B cell (primary cell): ENCODE measurements at regions not wholly inside any gene's neighbourhood (a gene's known extent, or its start where the extent isn't known, plus 50 kb on each side); places are given as distances from the start of the nearest gene placed in this dataset.
A peak's percentile ranks its signal among the peaks of the same experiment; 100 is the strongest.

ENCODE experiments used
- ATAC-seq: fragments of 200-7000 bp; cut with Tn5 transposase; one replicate; pipeline ENCODE4 v1.10.0; 2021; ENCODE audit warnings: low read depth, mild to moderate bottlenecking, moderate number of reproducible peaks, moderate library complexity
- CTCF ChIA-PET: fragments of 350-600 bp; sonication (Branson Sonifier 250); formaldehyde crosslinking; loops from one replicate; lab custom pipeline; 2021; ENCODE audit warnings: antibody characterized with exemption, inconsistent platforms; lab: Charles Lee
- POLR2A ChIA-PET: fragments of 350-600 bp; sonication (Branson Sonifier 250); formaldehyde crosslinking; loops from one replicate; lab custom pipeline; 2021; ENCODE audit warnings: antibody characterized with exemption; lab: Charles Lee
- DNase-seq: peaks from one replicate; pipeline ENCODE4 v3.0.0; 2013
- H2AFZ ChIP-seq: 2 replicates; pipeline ENCODE4 v1.6.1; 2012; ENCODE audit warnings: mild to moderate bottlenecking, low read depth, low read length; ENCODE audit not compliant: insufficient read depth, poor library complexity, severe bottlenecking
- H3K27ac ChIP-seq, 2 donors: 1 replicate in 1 of 2; 2 replicates in 1 of 2; pipeline ENCODE4 v1.5.1; 2012 to 2013; ENCODE audit warnings: low read length in 2 of 2, mild to moderate bottlenecking in 2 of 2, moderate library complexity in 1 of 2
- H3K27me3 ChIP-seq, 4 experiments: fragments of 200-600 bp in 1 of 4; sonication (generic) in 1 of 4; replicated peaks in 1 of 4; 1 replicate in 2 of 4; 2 replicates in 2 of 4; pipeline versions ENCODE4 v1.6.1 to v1.7.0; 2013 to 2016; ENCODE audit warnings: low read length in 3 of 4, mild to moderate bottlenecking in 2 of 4, mixed read lengths in 1 of 4, moderate library complexity in 1 of 4; ENCODE audit not compliant: insufficient read depth in 4 of 4, control insufficient read depth in 3 of 4; ENCODE audit errors: control extremely low read depth in 1 of 4
- H3K36me3 ChIP-seq, 2 experiments: replicated peaks in 1 of 2; 1 replicate in 1 of 2; 2 replicates in 1 of 2; pipeline versions ENCODE4 v1.6.1 to v1.7.1; 2013; ENCODE audit warnings: low read length in 1 of 2; ENCODE audit not compliant: insufficient read depth in 2 of 2, control insufficient read depth in 1 of 2; ENCODE audit errors: control extremely low read depth in 1 of 2, extremely low read depth in 1 of 2
- H3K4me1 ChIP-seq, 2 donors: fragments of 200-600 bp in 1 of 2; sonication (generic) in 1 of 2; 1 replicate in 1 of 2; 2 replicates in 1 of 2; pipeline versions ENCODE4 v1.5.1 to v1.6.1; 2013 to 2017; ENCODE audit warnings: low read length in 2 of 2; ENCODE audit not compliant: control insufficient read depth in 2 of 2, insufficient read depth in 2 of 2
- H3K4me2 ChIP-seq: replicated peaks from 2 replicates; pipeline ENCODE3; 2012; ENCODE audit warnings: mild to moderate bottlenecking, low read depth, low read length; ENCODE audit not compliant: poor library complexity, severe bottlenecking
- H3K4me3 ChIP-seq, 5 experiments: fragments of 200-600 bp in 1 of 5; sonication (generic) in 1 of 5; 1 replicate in 3 of 5; 2 replicates in 2 of 5; pipeline versions ENCODE4 v1.5.1 to v1.7.0; 2011 to 2016; ENCODE audit warnings: low read length in 4 of 5, mild to moderate bottlenecking in 4 of 5, low read depth in 2 of 5, control low read depth in 1 of 5, moderate library complexity in 1 of 5; ENCODE audit not compliant: insufficient read depth in 1 of 5; ENCODE audit errors: control extremely low read depth in 1 of 5, extremely low read depth in 1 of 5
- H3K79me2 ChIP-seq: fragments of 200-600 bp; sonication (generic); one replicate; pipeline ENCODE4 v1.6.0; 2016; ENCODE audit warnings: low read length; ENCODE audit not compliant: control insufficient read depth, insufficient read depth
- H3K9ac ChIP-seq: fragments of 200-600 bp; sonication (generic); 2 replicates; pipeline ENCODE4 v1.6.1; 2017; ENCODE audit warnings: mild to moderate bottlenecking, low read length, moderate library complexity
- H3K9me3 ChIP-seq, 3 donors: one replicate each; pipeline versions ENCODE4 v1.6.1 to v1.7.1; 2013; ENCODE audit warnings: low read length in 2 of 3; ENCODE audit not compliant: control insufficient read depth in 2 of 3, insufficient read depth in 1 of 3; ENCODE audit errors: control extremely low read depth in 1 of 3
- H4K20me1 ChIP-seq: 2 replicates; pipeline ENCODE4 v1.6.0; 2012; ENCODE audit warnings: mild to moderate bottlenecking, low read length; ENCODE audit not compliant: insufficient read depth, control insufficient read depth, poor library complexity, severe bottlenecking
- H3K27ac Mint-ChIP-seq: one replicate; pipeline ENCODE4 v1.8.0; 2021; ENCODE audit warnings: mixed read lengths
- H3K27me3 Mint-ChIP-seq: one replicate; pipeline ENCODE4 v1.8.0; 2021; ENCODE audit warnings: mixed read lengths
- H3K4me1 Mint-ChIP-seq: one replicate; pipeline ENCODE4 v1.8.0; 2021; ENCODE audit warnings: mixed read lengths
- H3K4me3 Mint-ChIP-seq: one replicate; pipeline ENCODE4 v1.8.0; 2021; ENCODE audit warnings: mixed read lengths
- H3K9me3 Mint-ChIP-seq: one replicate; pipeline ENCODE4 v1.8.0; 2022; ENCODE audit warnings: mixed read lengths; ENCODE audit not compliant: insufficient read depth
- EZH2 ChIP-seq: IDR thresholded peaks from 2 replicates; pipeline ENCODE4 v1.6.1; 2012; ENCODE audit warnings: borderline replicate concordance, low read depth, mild to moderate bottlenecking, moderate library complexity, low read length; ENCODE audit not compliant: insufficient read depth, poor library complexity, severe bottlenecking
- WGBS: methylation state at CpG from one replicate; pipeline ENCODE4 v1.1.5; 2013; ENCODE audit warnings: missing lambda C conversion rate; ENCODE audit not compliant: insufficient coverage; 5-methylcytosine and 5-hydroxymethylcytosine counted together
- intact Hi-C: fragments of 100-400 bp; cut with micrococcal nuclease; formaldehyde crosslinking; loops from one replicate; pipeline ENCODE4 v1.10.0; 2022
- TF ChIP-seq, protein P1 (sequence below): fragments of 200-600 bp; IDR thresholded peaks from one replicate; pipeline ENCODE4 v1.8.0; 2022; ENCODE audit warnings: antibody characterized with exemption, mild to moderate bottlenecking

DNA sequence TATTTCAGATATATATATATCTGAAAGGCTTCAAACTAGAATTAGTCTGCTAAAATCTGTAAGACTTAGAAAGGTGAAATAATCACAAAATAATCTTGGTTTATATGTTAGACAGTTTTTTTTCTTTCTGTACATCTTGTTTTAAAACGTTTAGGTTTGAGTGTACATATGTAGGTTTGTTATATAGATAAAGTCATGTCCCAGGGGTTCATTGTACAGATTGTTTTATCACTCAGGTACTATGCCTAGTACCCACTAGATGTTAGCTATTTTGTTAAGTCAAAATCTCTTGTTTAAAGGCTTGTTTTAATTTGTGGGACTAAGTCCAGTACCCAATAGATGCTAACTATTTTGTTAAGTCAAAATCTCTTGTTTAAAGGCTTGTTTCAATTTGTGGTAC, 1339.0 kb upstream of the CITED2 start:
- H3K4me3 Mint-ChIP-seq, result no peak overlapping the region
- intact Hi-C loops, result no loop called here
- no peak overlapping the region for H3K27ac ChIP-seq
- TF ChIP-seq, protein P1, sequence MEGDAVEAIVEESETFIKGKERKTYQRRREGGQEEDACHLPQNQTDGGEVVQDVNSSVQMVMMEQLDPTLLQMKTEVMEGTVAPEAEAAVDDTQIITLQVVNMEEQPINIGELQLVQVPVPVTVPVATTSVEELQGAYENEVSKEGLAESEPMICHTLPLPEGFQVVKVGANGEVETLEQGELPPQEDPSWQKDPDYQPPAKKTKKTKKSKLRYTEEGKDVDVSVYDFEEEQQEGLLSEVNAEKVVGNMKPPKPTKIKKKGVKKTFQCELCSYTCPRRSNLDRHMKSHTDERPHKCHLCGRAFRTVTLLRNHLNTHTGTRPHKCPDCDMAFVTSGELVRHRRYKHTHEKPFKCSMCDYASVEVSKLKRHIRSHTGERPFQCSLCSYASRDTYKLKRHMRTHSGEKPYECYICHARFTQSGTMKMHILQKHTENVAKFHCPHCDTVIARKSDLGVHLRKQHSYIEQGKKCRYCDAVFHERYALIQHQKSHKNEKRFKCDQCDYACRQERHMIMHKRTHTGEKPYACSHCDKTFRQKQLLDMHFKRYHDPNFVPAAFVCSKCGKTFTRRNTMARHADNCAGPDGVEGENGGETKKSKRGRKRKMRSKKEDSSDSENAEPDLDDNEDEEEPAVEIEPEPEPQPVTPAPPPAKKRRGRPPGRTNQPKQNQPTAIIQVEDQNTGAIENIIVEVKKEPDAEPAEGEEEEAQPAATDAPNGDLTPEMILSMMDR, result no peak
- TF ChIP-seq EZH2, result no peak
- H3K9me3 ChIP-seq, result peaks cover 0 to 5% (median 0%) of the 10 kb centered on the region in 3 donors
- H3K9ac ChIP-seq, result no peak overlapping the region
- H3K4me1 ChIP-seq, result peaks cover 0 to 10% of the 10 kb centered on the region in 2 donors
- ATAC-seq, result no peak
- no peak overlapping the region for H3K27ac Mint-ChIP-seq
- ChIA-PET CTCF (no interaction called here), POLR2A (no interaction called here)
- no peaks in the 10 kb centered on the region for H3K79me2 ChIP-seq
- H3K9me3 Mint-ChIP-seq, result peaks cover 7% of the 10 kb centered on the region
- no CpG with 5 or more reads among the region's 1 CpG for WGBS
- H3K4me1 Mint-ChIP-seq, result peaks cover 9% of the 10 kb centered on the region
- H3K4me2 ChIP-seq, result no peak overlapping the region
- no peak overlapping the region for H3K4me3 ChIP-seq
- no peaks in the 10 kb centered on the region for H3K27me3 ChIP-seq
- H4K20me1 ChIP-seq, result no peaks in the 10 kb centered on the region
- no peaks in the 10 kb centered on the region for H3K27me3 Mint-ChIP-seq
- no peaks in the 10 kb centered on the region for H3K36me3 ChIP-seq
- no peak for DNase-seq
- no peak overlapping the region for H2AFZ ChIP-seq

DNA sequence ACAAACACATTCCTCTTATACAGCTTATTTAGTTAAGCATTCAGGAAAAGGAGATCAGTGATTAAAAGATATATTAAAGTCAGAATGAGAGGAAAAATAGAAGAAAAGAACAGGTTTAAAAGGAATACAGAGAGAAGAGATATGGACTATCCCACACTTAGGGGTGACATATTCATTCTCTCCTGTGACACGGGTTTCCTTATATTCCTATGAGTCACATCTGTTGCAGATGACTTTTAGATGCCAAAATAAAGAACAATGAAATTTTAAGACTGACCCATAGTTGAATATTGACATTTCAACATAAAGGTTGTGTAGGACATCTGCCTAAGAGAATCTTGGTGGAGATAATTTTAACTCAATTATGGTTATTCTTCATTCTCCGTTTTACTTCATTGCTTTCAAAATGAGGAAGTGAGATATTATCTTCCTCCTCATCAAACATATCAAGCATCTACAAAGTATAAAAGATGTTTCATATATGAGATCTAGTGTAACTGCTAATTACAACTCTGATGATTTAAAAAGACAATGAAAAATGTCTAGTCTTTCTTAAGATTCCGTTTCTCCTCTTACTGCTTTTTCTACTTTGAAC, 1336.7 kb upstream of the CITED2 start:
- Mint-ChIP-seq H3K9me3 (no peaks in the 10 kb centered on the region), H3K4me3 (no peak overlapping the region), H3K27ac (no peak overlapping the region), H3K4me1 (peaks cover 9% of the 10 kb centered on the region), H3K27me3 (no peaks in the 10 kb centered on the region)
- Histone ChIP-seq H3K9ac (no peak overlapping the region), H3K4me2 (no peak overlapping the region), H3K27me3 (no peaks in the 10 kb centered on the region), H4K20me1 (no peaks in the 10 kb centered on the region), H3K9me3 (peaks cover 0 to 4% (median 0%) of the 10 kb centered on the region in 3 donors), H2AFZ (no peak overlapping the region), H3K4me3 (no peak overlapping the region), H3K4me1 (peaks cover 0 to 10% of the 10 kb centered on the region in 2 donors), H3K79me2 (no peaks in the 10 kb centered on the region), H3K36me3 (no peaks in the 10 kb centered on the region), H3K27ac (no peak overlapping the region)
- ChIA-PET CTCF (no interaction called here), POLR2A (no interaction called here)
- no CpG with 5 or more reads among the region's 3 CpGs for WGBS
- intact Hi-C loops, result no loop called here
- peak; percentile 43 for ATAC-seq
- TF ChIP-seq, protein P1, result no peak
- no peak for TF ChIP-seq EZH2
- peak; percentile 16 for DNase-seq
